ENCODE measurements at regions not wholly inside any gene's neighbourhood (a gene's known extent, or its start where the extent isn't known, plus 50 kb on each side); places are given as distances from the start of the nearest gene placed in this dataset.

- no peak for DNase-seq
Observed at GRCh38 chr16:26189536-26189935, 497.8 kb downstream of the HS3ST4 start.

- no peak for DNase-seq
Observed at GRCh38 chr16:26194526-26194925, 502.8 kb downstream of the HS3ST4 start.

- no peak for DNase-seq
Observed at GRCh38 chr16:26195225-26195624, 503.5 kb downstream of the HS3ST4 start.

- no peak for DNase-seq
Observed at GRCh38 chr16:26196310-26196709, 504.6 kb downstream of the HS3ST4 start.

GRCh38 chr16:26196802-26197201 lies 505.0 kb downstream of the HS3ST4 start:
- no peak for DNase-seq

- DNase-seq: no peak
Observed at GRCh38 chr16:26197707-26198106, 505.9 kb downstream of the HS3ST4 start.

- no peak for DNase-seq
Observed at GRCh38 chr16:26198221-26198620, 506.5 kb downstream of the HS3ST4 start.

GRCh38 chr16:26204138-26204537 lies 512.4 kb downstream of the HS3ST4 start:
- no peak for DNase-seq

- no peak for DNase-seq
Observed at GRCh38 chr16:26211542-26211941, 519.8 kb downstream of the HS3ST4 start.

- no peak for DNase-seq
Observed at GRCh38 chr16:26212599-26212998, 520.8 kb downstream of the HS3ST4 start.

GRCh38 chr16:26214581-26215174 lies 522.9 kb downstream of the HS3ST4 start:
- no peak for DNase-seq

GRCh38 chr16:26220894-26221293 lies 529.1 kb downstream of the HS3ST4 start:
- DNase-seq: no peak

- DNase-seq: no peak
Observed at GRCh38 chr16:26231647-26232046, 539.9 kb downstream of the HS3ST4 start.

- no peak for DNase-seq
Observed at GRCh38 chr16:26240807-26241206, 549.0 kb downstream of the HS3ST4 start.

GRCh38 chr16:26247063-26247462 lies 555.3 kb downstream of the HS3ST4 start:
- DNase-seq: no peak

- DNase-seq: no peak
Observed at GRCh38 chr16:26252598-26252997, 560.8 kb downstream of the HS3ST4 start.

- DNase-seq: no peak
Observed at GRCh38 chr16:26261621-26262020, 569.9 kb downstream of the HS3ST4 start.

GRCh38 chr16:26263406-26263805 lies 571.6 kb downstream of the HS3ST4 start:
- DNase-seq: no peak

- DNase-seq: no peak
Observed at GRCh38 chr16:26267641-26268040, 575.9 kb downstream of the HS3ST4 start.

- DNase-seq: no peak
Observed at GRCh38 chr16:26269673-26270072, 577.9 kb downstream of the HS3ST4 start.

GRCh38 chr16:26273607-26274006 lies 581.8 kb downstream of the HS3ST4 start:
- no peak for DNase-seq

- DNase-seq: no peak
Observed at GRCh38 chr16:26275021-26275590, 583.3 kb downstream of the HS3ST4 start.

GRCh38 chr16:26276289-26276688 lies 584.5 kb downstream of the HS3ST4 start:
- no peak for DNase-seq

- no peak for DNase-seq
Observed at GRCh38 chr16:26281381-26282110, 589.8 kb downstream of the HS3ST4 start.
